HG03095 (cell line): ENCODE measurements at regions not wholly inside any gene's neighbourhood (a gene's known extent, or its start where the extent isn't known, plus 50 kb on each side); places are given as distances from the start of the nearest gene placed in this dataset.
A peak's percentile ranks its signal among the peaks of the same experiment; 100 is the strongest.

Experiments
- ATAC-seq: cut with Tn5 transposase; IDR thresholded peaks from one replicate; pipeline ENCODE4 v1.9.1; 2021; ENCODE audit warnings: moderate library complexity; ENCODE audit not compliant: unreplicated experiment

DNA sequence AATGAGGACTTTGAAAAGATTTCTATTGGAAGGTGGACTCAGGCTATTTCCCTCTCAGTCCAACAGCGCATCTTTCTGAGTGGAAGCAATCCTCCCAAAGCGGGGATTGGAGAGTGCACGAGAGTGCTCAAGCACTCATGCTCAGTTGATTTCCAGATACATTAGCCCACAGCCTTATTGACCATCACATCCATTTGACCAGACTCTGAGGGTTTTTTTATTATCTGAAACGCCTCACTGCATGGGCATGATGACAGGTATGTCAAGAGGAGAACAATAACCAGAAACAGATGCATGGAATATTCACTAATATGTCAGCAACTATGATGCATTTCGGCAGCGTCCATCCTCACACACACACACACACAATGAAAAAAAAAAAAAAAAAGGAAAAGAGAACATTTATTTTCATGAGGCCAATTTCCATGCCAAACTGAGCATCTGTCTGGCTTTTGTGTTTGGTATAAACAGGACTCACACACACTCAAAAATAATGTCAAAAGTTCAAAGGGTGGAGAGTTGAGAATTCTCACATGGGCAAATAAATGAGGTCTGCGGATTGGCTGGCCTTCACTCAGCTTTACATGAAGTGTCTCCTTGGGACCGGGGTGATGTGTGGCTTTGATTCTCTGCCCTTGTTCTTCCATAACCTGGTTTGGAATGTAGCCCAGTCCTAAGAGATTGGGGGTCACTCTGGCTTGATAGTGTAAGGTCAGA, 371.6 kb downstream of the MCTP2 start:
- ATAC-seq, result no peak

DNA sequence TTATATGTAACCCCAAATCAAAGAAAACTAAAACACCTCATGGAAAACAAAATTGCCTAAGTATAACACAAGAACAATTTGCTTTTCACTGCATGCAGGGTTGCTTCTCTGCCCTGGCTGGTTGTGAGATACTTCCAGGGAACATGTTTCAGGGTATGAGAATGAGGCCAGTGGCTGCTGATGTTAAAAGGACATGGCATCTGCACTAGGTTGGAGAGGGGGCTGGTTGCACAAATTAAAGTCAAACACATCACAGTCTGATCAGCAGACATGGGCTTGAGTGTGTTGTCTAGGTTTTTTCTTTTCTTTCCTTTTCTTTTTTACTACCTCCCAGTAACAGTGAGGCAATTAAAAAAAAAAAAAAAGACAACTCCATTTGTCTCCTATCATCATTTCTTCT, 374.9 kb downstream of the MCTP2 start:
- ATAC-seq, result no peak

DNA sequence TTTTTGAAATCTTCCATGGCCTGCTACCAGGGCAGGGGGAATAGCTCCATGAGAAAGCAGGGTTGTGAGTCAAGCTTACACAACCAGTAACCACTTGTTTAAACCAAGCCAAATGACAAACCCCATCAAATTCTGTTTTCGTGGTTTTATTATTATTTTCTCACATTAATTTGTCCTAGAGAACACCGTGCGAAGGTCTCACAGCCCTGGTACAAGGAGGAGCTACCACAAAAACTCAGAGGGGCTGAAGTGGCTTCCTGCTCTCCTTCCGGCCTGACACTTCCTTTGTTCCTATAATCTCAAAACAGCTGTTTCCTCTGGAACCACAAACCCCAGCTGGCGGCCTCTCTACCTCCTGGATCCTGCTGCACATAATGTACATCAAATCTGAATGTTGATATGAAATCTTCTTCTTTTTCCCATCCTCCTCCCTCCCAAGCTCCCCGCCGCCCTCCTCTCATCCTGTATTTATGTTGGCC, 375.9 kb downstream of the MCTP2 start:
- no peak for ATAC-seq

DNA sequence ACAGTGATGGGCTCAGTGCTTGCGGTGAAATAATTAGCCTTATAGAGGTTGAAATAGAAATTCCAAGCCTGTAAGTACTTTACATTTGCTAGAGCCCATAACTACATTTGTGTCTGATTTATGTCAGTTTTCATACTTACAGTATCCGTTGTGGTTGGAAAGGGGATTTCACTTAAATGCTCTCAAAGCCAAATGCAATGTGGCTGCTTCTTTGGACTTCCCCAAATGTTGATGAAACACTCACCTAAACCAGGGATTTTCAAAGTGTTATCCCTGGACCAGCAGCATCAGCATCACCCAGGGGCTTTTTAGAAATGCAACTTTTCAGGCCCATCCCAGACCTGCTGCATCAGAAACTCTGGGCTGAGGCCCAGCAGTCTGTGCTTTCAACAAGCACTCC, 378.7 kb downstream of the MCTP2 start:
- ATAC-seq, result peak; percentile 74

DNA sequence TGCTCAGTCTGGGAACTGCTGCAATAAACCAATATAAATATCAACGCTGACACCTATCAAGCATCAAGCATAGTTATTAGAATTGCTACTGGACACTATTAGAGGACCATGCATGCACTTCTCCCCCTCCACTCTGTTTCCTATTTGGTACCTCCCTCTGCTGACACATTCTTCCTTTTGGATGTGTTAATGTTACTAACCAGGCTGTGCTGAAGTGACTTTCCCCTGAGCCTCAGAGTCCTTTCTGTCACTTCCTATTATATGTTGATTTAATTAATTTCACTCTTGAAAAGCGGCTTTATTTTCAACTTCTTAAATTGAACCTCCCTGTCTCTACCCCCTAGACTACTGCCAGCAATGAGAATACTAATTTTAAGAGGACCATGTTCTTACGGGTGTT, 379.1 kb downstream of the MCTP2 start:
- ATAC-seq, result peak; percentile 11

DNA sequence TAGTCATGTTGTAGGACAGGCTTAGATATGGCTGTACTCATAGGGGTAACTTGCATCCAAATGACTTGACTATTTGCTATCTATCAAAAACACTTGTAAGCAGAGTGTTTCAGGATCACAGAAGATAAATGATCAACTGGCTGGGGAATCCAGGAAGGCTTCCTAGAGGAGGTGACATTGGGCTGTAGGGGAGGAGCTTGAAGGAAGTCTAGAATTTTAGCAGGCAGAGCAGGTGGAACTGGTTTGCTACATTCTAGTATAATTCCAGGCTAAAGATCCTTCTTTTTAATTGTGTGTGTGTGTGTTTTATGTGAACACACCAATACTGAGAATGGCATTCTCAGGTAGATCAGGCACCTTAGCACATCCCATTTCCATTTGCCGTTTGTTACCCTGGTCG, 380.3 kb downstream of the MCTP2 start:
- no peak for ATAC-seq

DNA sequence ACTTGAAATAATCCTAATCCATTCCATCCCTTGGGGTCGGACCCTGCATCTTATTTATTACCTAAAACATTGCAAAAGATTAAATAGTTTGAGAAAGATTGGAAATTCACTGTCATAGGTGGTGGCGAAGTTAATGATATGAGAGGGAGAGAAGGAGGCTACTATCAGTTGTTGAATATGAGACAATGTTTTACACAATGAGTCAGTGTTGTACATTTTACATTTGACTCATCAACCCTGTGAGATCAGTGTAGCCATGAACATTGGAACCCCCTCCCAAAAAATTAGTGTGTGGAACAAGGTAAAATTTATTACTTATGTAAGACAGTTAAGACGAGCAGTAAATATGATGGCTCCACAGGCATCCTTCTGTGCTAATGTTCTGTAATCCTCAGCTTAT, 384.3 kb downstream of the MCTP2 start:
- no peak for ATAC-seq

DNA sequence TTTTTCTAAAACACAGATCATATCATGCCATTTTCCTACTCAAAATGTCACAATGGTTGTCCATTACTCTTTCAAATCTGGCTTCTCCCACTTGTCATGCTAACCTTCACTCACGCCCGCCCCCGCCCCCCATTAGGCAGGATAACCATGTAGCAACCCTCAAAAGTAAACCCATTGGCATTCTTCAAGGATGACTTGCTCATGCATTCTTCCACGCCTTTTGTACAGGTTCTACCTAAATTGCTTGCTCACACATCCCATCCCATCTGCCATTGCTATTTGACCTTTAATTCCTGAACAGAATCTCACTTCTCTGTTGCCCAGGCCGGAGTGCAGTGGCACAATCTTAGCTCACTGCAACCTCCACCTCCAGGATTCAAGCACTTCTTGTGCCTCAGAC, 389.3 kb downstream of the MCTP2 start:
- no peak for ATAC-seq

DNA sequence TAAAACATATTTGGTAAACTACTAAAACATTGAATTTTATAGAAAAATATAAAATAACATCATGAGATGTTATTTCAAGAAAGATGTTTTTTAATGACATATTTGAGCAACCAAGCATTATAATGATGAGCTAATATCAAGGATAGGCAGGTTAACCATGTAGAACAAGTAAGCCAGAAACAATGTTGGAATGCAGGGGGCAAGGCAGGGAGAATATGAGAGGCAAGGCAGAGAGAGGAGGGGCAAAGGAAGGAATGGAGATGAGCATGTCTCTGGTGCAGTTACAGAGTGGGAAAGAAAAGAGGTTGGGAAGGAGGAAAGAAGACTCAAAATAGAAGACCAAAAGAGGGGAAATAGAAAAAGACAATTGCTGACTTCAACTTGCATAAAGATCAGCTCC, 390.4 kb downstream of the MCTP2 start:
- ATAC-seq, result no peak

DNA sequence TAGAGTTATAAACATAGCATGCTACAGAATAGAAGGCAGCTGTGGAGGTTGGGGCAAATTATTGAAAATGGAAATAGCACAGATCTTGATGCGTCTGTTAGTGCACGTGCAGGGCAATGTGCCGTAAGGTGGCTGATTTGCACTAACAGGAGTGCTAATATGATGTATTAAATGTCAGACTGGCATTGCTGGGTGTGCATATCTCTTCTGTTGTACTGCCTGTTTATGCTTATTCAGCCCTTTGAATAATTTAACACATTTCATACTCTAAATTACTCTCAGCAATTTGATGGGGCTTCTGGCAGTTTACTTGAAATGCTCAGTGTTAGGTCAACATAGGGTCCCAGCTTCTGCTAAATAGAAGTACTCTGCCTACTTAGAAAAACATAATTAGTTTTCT, 395.6 kb downstream of the MCTP2 start:
- ATAC-seq, result no peak

DNA sequence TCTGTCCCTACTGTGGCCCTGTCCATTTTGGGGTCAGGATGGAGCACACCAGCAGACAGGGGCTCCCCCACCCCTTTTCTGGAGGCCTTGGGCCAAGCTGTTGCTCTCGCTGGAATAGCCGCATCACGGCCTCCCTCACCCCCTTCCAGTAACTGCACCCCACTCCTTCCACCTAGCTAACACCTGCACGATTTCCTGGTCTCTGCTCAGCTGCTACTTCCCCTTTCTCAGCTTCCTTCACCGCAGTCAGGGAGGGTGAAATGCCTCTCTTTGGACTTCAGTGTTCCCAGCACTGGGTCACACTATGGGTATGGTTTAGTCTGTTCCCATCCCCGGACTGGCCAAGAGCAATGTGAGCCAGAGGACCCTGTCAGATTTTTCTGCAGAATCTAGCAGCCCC, 400.2 kb downstream of the MCTP2 start:
- ATAC-seq, result peak; percentile 55

DNA sequence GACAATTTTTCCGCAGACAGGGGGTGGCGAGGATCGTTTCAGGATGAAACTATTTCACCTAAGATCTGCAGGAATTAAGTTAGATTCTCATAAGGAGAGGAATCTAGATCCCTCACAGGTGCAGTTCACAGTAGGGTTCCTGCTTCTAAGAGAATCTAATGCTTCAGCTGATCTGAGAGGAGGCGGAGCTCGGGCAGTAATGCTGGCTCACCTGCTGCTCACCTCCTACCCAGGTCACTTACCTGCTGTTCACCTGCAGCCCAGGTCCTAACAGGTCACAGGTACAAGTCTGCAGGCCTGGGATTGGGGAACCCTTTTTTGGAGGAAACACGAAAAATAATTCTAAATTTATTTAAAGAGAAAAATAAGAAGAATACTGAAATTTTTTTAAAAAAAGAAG, 406.8 kb downstream of the MCTP2 start:
- ATAC-seq, result no peak

DNA sequence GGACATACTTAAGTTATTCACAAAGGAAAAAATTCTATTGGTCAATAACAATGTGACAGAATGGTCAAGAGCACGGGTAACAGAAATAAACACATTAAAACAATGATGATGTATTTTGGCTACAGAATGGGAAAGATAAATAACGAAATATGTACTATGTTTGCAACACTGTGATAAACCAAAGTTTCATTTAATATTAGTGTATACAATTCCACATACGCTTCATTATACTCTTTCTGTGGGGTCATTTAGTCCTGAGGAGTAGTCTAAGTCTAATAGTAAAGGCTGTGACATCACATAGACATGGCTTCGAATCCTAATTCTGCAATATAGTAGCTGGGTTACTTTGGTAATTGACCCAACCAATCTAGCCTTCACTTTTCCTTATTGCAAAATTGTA, 408.3 kb downstream of the MCTP2 start:
- ATAC-seq, result no peak

DNA sequence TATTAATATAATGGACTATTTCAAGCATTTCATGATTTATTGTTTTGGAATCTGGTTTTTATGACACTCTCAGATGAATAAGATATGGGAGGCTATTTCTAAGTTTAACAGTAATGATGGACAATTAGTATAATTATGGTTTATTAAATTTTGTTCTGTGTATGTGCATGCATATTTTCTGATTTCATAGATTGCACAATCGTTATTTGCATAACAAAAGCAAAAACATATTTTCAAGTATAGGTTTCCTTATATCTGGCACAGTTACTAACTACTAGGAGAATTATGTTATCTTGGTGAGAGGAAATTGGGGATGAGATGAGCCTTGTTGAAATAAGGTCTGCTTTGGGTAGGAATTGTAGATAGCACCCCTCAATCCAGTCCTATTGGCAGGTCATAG, 413.1 kb downstream of the MCTP2 start:
- no peak for ATAC-seq

DNA sequence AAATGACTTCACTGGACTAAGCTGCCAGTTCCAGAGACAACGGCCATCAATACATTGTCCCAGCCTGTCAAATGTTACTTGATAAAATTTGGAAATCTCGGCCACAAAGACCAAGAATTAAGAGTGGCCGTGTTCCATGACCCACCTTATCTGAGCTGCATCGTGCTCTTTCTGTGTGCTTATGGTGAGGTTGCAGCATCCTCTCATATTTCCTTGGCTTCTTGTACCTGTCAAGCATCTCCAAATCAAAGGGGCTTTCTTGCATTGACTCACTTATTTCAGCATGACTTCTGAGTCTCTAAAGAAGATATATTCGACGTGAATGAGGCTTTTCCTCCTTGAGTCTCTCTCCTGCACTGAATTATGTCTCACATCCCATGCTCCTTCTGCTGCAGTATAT, 421.7 kb downstream of the MCTP2 start:
- no peak for ATAC-seq

DNA sequence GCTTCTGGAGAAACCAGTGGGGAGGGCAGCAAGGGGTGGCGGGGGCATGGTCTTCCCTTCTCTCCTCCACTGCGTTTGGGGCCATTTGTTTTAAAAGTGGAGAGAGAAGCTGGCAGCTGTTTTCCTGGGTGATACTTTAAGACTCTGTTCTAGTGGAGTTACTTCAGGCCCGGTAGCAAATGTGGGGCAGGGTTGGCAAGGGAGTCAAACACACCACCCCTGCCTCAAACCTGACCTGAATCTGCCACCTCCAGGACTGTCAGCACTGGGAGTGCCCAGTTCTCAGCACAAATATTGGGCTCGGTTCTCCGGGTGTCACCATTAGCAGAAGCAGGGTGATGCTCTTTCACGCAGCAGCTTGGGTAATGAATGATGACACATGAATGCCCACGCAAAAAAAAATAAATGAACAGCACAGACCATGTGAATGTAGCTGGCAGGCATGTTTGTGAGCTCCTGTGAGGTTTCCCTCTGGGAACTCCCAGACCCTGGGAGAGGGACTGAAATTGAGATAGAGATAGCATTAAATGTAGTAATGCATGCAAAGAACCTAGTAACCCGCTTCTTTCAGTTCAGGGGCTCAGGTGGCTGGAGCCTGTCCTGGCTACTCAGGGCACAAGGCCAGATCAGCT, 424.0 kb downstream of the MCTP2 start:
- no peak for ATAC-seq

DNA sequence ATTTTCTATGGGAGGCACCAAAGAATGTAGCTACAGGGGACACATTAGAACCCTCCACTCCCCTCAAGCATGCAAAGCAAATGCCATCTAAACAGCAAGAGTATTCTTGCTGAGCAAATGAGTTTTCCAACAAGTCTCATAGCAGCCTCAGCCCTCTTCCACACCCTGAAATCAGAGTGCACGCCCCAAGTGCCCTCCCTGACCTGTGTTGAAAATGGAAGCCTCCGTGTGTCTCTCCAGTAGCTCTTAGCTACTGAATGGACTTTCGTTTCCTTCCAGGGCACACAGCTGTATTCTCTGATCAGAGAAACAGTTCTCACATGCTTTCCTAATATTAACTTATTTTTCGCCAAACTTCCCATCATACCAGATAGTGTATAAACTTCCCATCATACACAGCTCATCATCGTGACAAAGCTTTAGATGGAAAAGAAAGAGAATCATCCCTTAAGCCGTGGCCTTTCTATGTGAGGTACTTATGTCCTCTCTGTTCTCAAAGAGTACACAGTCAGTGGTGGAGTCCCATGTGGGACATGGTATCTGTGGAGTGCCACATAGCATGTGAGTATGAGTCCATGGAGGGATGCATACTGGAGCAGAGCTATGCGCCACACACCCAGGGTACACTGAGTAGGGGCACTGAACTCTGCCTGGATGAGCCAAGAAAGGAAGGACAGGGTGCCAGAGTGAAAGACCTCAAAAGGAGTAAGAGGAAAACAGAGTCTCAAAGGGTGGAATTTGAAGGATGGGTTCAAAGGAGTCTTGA, 434.5 kb downstream of the MCTP2 start:
- ATAC-seq, result no peak

DNA sequence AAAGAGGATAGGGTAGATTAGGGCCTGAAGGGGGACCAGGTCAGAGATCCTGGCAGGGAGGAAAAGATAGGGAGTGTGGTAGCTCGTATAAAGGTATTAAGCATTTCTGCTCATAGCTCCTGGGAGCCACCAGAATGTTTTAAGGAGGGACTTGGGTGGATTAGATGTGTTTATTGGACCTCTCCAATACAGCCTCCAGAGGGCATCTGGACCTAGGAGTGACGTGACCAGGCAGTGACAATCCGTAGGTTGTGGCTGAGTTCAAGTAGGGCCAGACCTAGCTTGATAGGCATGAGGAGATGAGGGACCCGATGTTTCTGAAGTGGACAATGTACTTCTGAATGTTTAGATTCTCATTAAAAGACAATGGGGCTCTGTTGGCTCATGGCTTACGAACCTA, 435.2 kb downstream of the MCTP2 start:
- no peak for ATAC-seq

DNA sequence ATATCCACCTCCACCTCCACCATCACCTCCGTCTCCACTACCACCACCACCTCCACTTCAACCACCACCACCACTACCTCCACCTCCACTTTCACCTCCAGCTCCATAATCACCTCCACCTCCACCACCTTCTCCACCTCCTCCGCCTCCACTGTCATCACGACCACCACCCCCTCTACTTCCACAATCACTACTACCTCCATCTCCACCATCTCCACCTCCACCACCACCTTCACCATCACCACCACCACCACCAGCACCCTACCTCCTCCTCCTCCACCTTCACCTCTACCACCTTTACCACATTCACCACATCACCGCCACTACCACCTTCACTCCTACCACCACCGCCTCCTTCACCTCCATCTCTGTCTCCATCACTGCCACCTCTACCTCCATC, 435.7 kb downstream of the MCTP2 start:
- no peak for ATAC-seq

DNA sequence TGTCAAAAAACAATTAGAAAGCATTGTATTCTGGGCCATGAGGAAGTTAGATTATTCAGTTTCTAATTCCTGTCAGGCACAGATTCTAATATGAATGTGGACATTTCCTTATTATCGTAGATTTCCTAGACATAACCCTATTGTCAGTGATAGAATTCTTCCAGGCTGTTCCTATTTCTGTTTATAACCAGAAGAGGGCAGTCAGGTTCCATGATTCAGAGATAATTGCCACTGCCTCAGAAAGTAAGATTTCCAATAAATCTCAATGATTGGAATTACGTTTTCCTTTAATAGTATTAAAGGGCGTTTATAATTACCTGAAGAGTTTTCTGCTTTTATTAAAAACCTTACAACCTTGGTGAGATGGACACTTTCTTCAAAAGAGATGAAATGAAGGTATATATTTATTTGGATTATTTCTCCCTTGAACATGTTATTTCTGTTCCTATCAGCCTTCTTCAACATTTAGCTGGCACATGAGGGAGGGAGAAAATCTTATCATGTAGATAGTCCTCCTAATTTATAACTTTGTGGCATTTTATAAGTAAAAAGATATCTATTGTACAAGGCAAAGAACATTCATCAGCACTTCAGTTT, 439.2 kb downstream of the MCTP2 start:
- ATAC-seq, result no peak

DNA sequence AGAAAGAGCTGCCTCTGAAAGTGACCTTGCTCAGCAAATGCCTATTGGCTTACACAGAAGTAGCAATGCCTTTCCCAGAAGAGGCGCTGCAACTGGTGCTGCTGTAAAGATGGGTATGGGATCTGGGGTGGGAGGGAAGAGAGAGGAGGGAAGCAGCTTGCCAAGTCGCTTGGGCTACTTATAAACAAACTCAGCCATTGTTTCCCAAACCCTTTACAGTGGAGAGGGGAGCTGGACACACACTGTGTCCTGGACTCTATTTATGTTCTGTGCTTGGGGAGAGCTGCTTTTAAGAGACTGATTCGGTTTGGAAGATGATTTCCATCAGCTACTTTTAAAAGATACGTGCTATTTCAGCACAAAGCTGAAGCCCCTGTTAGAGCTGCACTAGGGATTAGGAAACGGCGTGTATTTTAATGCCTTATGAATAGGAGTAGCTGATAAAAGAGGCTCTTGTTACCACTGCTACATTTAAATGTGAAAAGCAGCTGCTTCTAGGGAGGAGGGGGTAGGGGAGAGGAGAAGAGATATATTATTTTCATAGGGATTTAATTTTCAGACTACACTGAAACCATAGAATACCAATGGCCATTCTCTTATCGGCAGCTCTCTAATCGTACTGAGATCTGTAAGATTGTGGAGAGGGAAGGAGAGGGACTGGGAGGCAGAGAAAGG, 440.6 kb downstream of the MCTP2 start:
- no peak for ATAC-seq
